ENCODE measurements at regions not wholly inside any gene's neighbourhood (a gene's known extent, or its start where the extent isn't known, plus 50 kb on each side); places are given as distances from the start of the nearest gene placed in this dataset.

- peaks cover 9% of the 10 kb centered on the region; the same call in 2 of the 3 replicates for H3K9me3 Mint-ChIP-seq
Measured at GRCh38 chr16:59758848-59759247, 1024.7 kb upstream of the GOT2 start.

More at GRCh38 chr16:59758848-59759247, 1024.7 kb upstream of the GOT2 start:
- H3K27ac Mint-ChIP-seq: no peak overlapping the region
- Histone ChIP-seq H3K36me3 (ENCODE audit: insufficient read depth) (no peaks in the 10 kb centered on the region), H4K20me1 (replicated peaks; ENCODE audit: insufficient read depth) (no peaks in the 10 kb centered on the region), H3F3A (replicated peaks; ENCODE audit: low read depth) (no peaks in the 10 kb centered on the region), H3K4me2 (no peak overlapping the region), H3K4me3 (no peak overlapping the region), H3K27me3 (ENCODE audit: insufficient read depth) (no peaks in the 10 kb centered on the region), H3K9me2 (ENCODE audit: insufficient read depth) (0 out of 2 replicates have a peak, but pooled peaks cover 6% of the 10 kb centered on the region), H3K4me1 (ENCODE audit: insufficient read depth) (no peaks in the 10 kb centered on the region; the same call in 1 of the 2 replicates), H3K79me2 (replicated peaks; ENCODE audit: insufficient read depth) (no peaks in the 10 kb centered on the region), H3K27ac (ENCODE audit: low read depth) (no peak overlapping the region), H2AFZ (no peak overlapping the region)
- no peak overlapping the region for H3K4me3 Mint-ChIP-seq
- no peaks in the 10 kb centered on the region for H3K27me3 Mint-ChIP-seq (ENCODE audit: insufficient read depth, low read depth, poor library complexity)
- peaks cover 6% of the 10 kb centered on the region; the same call in 1 of the 3 replicates for H3K36me3 Mint-ChIP-seq (ENCODE audit: low read depth)
- DNase-seq (ENCODE audit: low spot score): no peak
- TF ChIP-seq ETS1 (IDR thresholded peaks at IDR 0.05) (no peak), CTCF (conservative IDR thresholded peaks at IDR 0.05; ENCODE audit: low read depth in 2 of 2) (no peak), JUNB (IDR thresholded peaks at IDR 0.05; ENCODE audit: unreplicated experiment) (no peak), NANOG (IDR thresholded peaks at IDR 0.05; ENCODE audit: borderline replicate concordance) (no peak), EZH2 (IDR thresholded peaks at IDR 0.05; ENCODE audit: low read depth, unreplicated experiment) (no peak), ZNF114 (CRISPR knock-in tag; IDR thresholded peaks at IDR 0.05) (no peak), POLR2AphosphoS5 (IDR thresholded peaks at IDR 0.05; ENCODE audit: low read depth) (no peak), ZNF462 (CRISPR knock-in tag; IDR thresholded peaks at IDR 0.05) (no peak), EZH2phosphoT487 (IDR thresholded peaks at IDR 0.05; ENCODE audit: unreplicated experiment) (no peak), CREB1 (CRISPR knock-in tag; IDR thresholded peaks at IDR 0.05; ENCODE audit: low read depth) (no peak)
- ATAC-seq: no peak
- H3K4me1 Mint-ChIP-seq: no peaks in the 10 kb centered on the region
